ENCODE measurements at regions not wholly inside any gene's neighbourhood (a gene's known extent, or its start where the extent isn't known, plus 50 kb on each side); places are given as distances from the start of the nearest gene placed in this dataset.

DNA sequence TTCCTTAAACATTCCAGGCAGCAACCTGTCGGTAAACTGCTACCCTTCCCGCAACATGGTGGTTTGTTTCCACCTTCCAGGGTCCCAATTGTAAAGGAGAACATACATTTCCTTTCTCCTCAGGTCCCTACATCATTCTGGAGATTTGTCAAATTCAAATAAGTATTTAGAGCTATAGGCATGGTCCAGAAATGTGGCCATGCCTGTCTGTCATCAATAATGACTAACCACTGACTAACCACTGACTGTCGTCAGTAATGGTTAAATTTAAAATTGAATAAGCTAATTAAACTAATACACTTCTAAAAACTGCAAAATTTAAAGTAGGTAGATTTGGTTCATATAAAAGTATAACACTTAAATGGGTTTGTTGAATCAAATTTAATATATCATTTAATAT is 984.0 kb upstream of the SLC39A10 start:
- Histone ChIP-seq H3K4ac (replicated peaks; ENCODE audit: insufficient read length, low read depth, low read length) (no peak overlapping the region), H3K79me1 (ENCODE audit: low read depth, low read length) (no peaks in the 10 kb centered on the region), H3K9ac (replicated peaks in 1 of 4; ENCODE audit: extremely low read depth in 1 of 4, low read depth in 3 of 4, low read length in 3 of 4) (no peak overlapping the region), H2BK15ac (ENCODE audit: low read length) (no peak overlapping the region), H3K27ac (ENCODE audit: low read depth, low read length) (no peak overlapping the region), H2BK12ac (ENCODE audit: low read depth, low read length) (no peak overlapping the region), H3K27me3 (replicated peaks in 1 of 4; ENCODE audit: control insufficient read depth in 3 of 4, extremely low read depth in 1 of 4, insufficient read depth in 3 of 4, low read length in 3 of 4) (no peaks in the 10 kb centered on the region), H3K23ac (ENCODE audit: insufficient read length) (no peak overlapping the region), H3K4me2 (ENCODE audit: insufficient read depth in 1 of 2, low read depth in 2 of 2, low read length in 2 of 2) (no peak overlapping the region), H4K91ac (replicated peaks; ENCODE audit: insufficient read length, low read length) (no peak overlapping the region), H3K56ac (replicated peaks; ENCODE audit: insufficient read length, low read depth, low read length) (no peak overlapping the region), H2BK120ac (replicated peaks; ENCODE audit: low read depth, low read length) (no peak overlapping the region), H2AFZ (ENCODE audit: low read length) (0 out of 2 replicates have a peak overlapping the region, but pooled peaks have one; percentile 3), H3K23me2 (ENCODE audit: low read depth, low read length) (no peaks in the 10 kb centered on the region), H4K8ac (ENCODE audit: extremely low read depth, insufficient read depth, low read length) (no peak overlapping the region), H3K18ac (ENCODE audit: extremely low read depth, low read length) (no peak overlapping the region), H4K20me1 (replicated peaks in 1 of 2; ENCODE audit: control insufficient read depth in 1 of 2, insufficient read depth in 2 of 2, low read length in 2 of 2) (no peaks in the 10 kb centered on the region), H4K5ac (ENCODE audit: insufficient read length, low read depth, low read length) (no peak overlapping the region), H3K4me3 (ENCODE audit: extremely low read depth in 1 of 4, insufficient read depth in 2 of 4, low read depth in 3 of 4, low read length in 4 of 4) (no peak overlapping the region), H3K4me1 (replicated peaks in 1 of 4; ENCODE audit: control insufficient read depth in 3 of 4, insufficient read depth in 4 of 4, low read length in 3 of 4) (no peaks in the 10 kb centered on the region), H3K79me2 (ENCODE audit: control insufficient read depth in 1 of 2, insufficient read depth in 2 of 2, low read length in 2 of 2) (no peaks in the 10 kb centered on the region), H3K36me3 (ENCODE audit: control insufficient read depth in 2 of 4, insufficient read depth in 4 of 4, low read length in 3 of 4) (no peaks in the 10 kb centered on the region), H2BK5ac (ENCODE audit: low read depth, low read length) (no peak overlapping the region), H2AK5ac (ENCODE audit: low read depth, low read length) (no peak overlapping the region), H2BK20ac (ENCODE audit: low read length) (no peak overlapping the region), H3K14ac (ENCODE audit: insufficient read length) (no peak overlapping the region), H3K9me3 (ENCODE audit: insufficient read depth in 2 of 2, low read depth in 1 of 2, low read length in 1 of 2) (no peaks in the 10 kb centered on the region)
- TF ChIP-seq, protein P1, sequence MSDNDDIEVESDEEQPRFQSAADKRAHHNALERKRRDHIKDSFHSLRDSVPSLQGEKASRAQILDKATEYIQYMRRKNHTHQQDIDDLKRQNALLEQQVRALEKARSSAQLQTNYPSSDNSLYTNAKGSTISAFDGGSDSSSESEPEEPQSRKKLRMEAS (IDR thresholded peaks at IDR 0.05) = no peak
- TF ChIP-seq RNF2 (IDR thresholded peaks at IDR 0.05; ENCODE audit: borderline replicate concordance, low read depth, low read length, missing control alignments, poor library complexity, severe bottlenecking) (no peak), POLR2A (IDR thresholded peaks at IDR 0.05; ENCODE audit: control extremely low read depth in 1 of 2, low read depth in 2 of 2, low read length in 2 of 2) (no peak), CBX8 (IDR thresholded peaks at IDR 0.05; ENCODE audit: borderline replicate concordance, low read depth, low read length) (no peak)
- no peak for FAIRE-seq
- ChIA-PET CTCF (ENCODE audit: partially characterized antibody) (no interaction called here), POLR2A (ENCODE audit: partially characterized antibody) (no interaction called here)
- no peak for DNase-seq (ENCODE audit: low read depth in 1 of 2, low spot score in 2 of 2)
- WGBS, 2 experiments (ENCODE audit: extremely low coverage in 1 of 2, insufficient coverage in 1 of 2, insufficient read length in 1 of 2, insufficient replicate concordance in 2 of 2, low coverage in 1 of 2, low lambda C conversion rate in 2 of 2, missing lambda C conversion rate in 1 of 2) = 96% methylated on average over 3 of the region's 3 CpGs; no CpG with 5 or more reads in 1 of the 2 experiments
